ENCODE measurements at regions not wholly inside any gene's neighbourhood (a gene's known extent, or its start where the extent isn't known, plus 50 kb on each side); places are given as distances from the start of the nearest gene placed in this dataset.
"Not testable (repeated sequence)": the region's sequence is repeated elsewhere in the genome, so short reads cannot be mapped to it uniquely, and the experiment has no call there.

- DNase-seq: no peak
- Mint-ChIP-seq H3K9me3 (no peaks in the 10 kb centered on the region), H3K27ac (no peak overlapping the region), H3K36me3 (no peaks in the 10 kb centered on the region), H3K4me1 (no peaks in the 10 kb centered on the region), H3K4me3 (no peak overlapping the region), H3K27me3 (no peaks in the 10 kb centered on the region)
- CTCF ChIA-PET: no interaction called here
Observed at GRCh38 chr9:81032831-81033230, 656.5 kb downstream of the TLE1 start.

DNA sequence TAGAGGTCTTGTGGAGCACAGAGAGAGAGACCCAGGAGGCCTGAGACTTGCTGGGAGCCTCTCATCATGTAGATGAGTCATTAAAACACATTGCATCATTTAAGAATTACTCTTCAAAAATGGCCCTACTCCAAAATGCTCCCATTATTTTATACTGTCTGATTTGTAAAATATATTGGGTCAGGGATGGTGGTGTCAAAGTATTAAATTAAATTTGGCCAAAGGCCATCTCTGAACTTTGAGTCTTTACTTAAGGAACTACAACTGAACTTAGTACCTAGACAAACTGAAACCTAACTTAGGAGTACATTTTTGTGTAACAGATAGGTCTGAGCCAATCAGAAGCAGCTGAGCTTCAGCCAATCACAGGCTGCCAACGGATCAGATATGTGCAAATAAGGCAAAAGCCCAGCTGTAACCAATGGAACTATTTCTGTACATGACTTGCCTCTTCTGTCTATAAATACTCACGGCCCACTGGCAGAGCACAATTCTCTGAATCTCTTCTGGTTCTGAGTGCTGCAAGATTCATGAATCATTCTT lies 657.2 kb downstream of the TLE1 start:
- no peaks in the 10 kb centered on the region for H3K36me3 Mint-ChIP-seq
- no peak for DNase-seq
- H3K27ac Mint-ChIP-seq: no peak overlapping the region
- H3K4me3 Mint-ChIP-seq: no peak overlapping the region
- H3K4me1 Mint-ChIP-seq: no peaks in the 10 kb centered on the region
- H3K9me3 Mint-ChIP-seq: no peaks in the 10 kb centered on the region
- CTCF ChIA-PET: no interaction called here
- H3K27me3 Mint-ChIP-seq: no peaks in the 10 kb centered on the region

DNA sequence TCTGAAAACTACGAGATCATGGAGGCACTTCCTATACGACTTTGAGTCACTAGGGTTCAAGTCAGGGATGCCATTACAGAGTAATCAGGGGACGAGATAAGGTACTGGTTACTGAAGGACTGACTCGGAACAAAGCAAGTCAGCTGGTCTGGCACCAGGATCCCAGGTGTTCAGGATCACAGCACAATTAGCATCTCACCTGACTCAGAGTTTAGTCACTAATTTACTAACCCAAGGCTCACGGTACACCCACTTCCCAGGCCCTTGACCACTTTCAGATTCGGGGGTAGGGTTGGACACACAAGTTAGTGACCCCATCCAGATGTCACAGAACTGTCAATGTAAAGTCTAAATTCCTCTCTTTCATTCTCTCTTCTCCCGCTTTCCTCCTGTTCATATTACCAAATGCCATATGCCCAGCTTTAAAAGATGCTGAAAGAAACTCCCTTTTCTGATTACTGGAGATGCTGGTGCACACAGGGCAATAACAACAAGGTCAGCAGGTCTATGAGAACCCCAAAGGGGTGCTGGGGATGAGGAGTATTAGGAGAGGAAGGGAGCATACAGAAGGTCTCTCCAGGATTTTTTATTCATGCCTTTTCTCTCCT lies 657.8 kb downstream of the TLE1 start:
- H3K4me3 Mint-ChIP-seq: no peak overlapping the region
- no peaks in the 10 kb centered on the region for H3K4me1 Mint-ChIP-seq
- no peak overlapping the region for H3K27ac Mint-ChIP-seq
- no peak for DNase-seq
- no peaks in the 10 kb centered on the region for H3K27me3 Mint-ChIP-seq
- no peaks in the 10 kb centered on the region for H3K36me3 Mint-ChIP-seq
- H3K9me3 Mint-ChIP-seq: no peaks in the 10 kb centered on the region
- CTCF ChIA-PET: no interaction called here

DNA sequence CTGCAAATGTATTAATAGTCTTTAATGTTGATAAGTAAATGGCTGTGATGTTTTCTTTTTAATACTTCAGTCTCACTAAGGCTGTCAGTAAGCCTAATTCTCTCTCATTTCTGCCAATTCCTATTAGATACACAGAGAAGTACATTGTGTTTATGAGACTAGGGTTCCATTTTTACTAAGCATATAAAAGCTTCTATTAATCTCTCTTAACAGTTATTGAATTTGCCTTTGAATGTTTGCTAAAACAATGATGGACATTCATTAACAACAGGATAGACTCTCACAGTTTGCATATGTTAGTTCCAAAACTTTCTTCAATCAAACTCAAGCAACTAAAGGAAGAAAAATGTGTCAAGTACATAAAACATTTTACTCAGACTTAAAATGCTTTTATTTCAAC lies 659.3 kb downstream of the TLE1 start:
- H3K4me1 Mint-ChIP-seq: no peaks in the 10 kb centered on the region
- no peak for DNase-seq
- CTCF ChIA-PET: no interaction called here
- H3K9me3 Mint-ChIP-seq: no peaks in the 10 kb centered on the region
- no peak overlapping the region for H3K4me3 Mint-ChIP-seq
- H3K27ac Mint-ChIP-seq: no peak overlapping the region
- H3K36me3 Mint-ChIP-seq: no peaks in the 10 kb centered on the region
- H3K27me3 Mint-ChIP-seq: no peaks in the 10 kb centered on the region

DNA sequence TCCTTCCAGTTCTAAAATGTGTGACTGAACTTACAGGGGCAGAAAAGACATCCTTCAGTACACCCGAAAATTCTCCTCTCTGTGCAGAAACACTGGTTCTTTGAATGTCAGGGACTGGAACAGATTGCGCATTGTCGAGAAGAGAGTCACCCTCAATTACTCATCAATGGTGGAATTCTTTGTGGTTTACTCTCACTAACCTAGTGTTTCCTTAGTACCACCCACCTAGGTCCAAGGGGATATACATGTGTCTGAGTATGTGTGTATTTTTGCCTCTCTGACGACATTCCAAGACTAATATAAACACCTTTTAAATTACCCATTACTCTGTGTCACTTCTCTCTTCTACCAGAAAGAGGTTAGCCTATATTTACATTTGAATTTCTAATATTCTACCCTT lies 660.8 kb downstream of the TLE1 start:
- CTCF ChIA-PET: no interaction called here
- H3K27me3 Mint-ChIP-seq: no peaks in the 10 kb centered on the region
- H3K4me3 Mint-ChIP-seq: no peak overlapping the region
- no peaks in the 10 kb centered on the region for H3K36me3 Mint-ChIP-seq
- no peak overlapping the region for H3K27ac Mint-ChIP-seq
- no peaks in the 10 kb centered on the region for H3K9me3 Mint-ChIP-seq
- no peaks in the 10 kb centered on the region for H3K4me1 Mint-ChIP-seq
- no peak for DNase-seq

DNA sequence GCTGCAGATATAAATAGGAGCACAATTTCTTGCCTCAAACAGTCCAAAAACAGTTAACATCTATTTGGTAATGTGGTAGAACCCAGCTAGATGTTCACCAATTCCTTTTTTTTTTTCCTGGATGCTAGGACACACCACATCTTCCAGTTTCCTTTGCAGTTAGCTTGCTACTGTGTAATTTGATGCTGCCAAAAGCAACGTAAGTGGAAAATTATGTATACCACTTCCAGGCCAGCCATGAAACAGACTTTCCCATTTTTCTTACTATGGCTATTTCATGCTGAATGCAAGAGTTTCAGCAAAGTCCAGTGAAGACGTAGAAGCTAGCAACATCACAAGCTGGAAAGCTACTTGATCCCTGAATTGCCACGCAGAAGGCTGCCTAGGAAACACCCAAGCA lies 667.2 kb downstream of the TLE1 start:
- H3K4me3 Mint-ChIP-seq: no peak overlapping the region
- no peaks in the 10 kb centered on the region for H3K27me3 Mint-ChIP-seq
- no peaks in the 10 kb centered on the region for H3K4me1 Mint-ChIP-seq
- DNase-seq: no peak
- CTCF ChIA-PET: no interaction called here
- no peak overlapping the region for H3K27ac Mint-ChIP-seq
- H3K36me3 Mint-ChIP-seq: no peaks in the 10 kb centered on the region
- H3K9me3 Mint-ChIP-seq: peaks cover 2% of the 10 kb centered on the region

DNA sequence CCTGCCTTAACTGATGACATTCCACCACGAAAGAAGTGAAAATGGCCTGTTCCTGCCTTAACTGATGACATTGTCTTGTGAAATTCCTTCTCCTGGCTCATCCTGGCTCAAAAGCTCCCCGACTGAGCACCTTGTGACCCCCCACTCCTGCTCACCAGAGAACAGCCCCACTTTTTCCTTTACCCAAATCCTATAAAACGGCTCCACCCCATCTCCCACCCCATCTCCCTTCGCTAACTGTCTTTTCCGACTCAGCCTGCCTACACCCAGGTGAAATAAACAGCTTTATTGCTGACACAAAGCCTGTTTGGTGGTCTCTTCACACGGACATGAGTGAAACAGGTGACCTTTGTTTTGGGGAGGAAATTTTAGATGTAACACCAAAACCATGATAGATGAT lies 674.4 kb downstream of the TLE1 start:
- DNase-seq, H3K4me3 Mint-ChIP-seq, H3K27me3 Mint-ChIP-seq, CTCF ChIA-PET, H3K36me3 Mint-ChIP-seq, H3K4me1 Mint-ChIP-seq, H3K27ac Mint-ChIP-seq: not testable (repeated sequence)
- peaks cover 10% of the 10 kb centered on the region for H3K9me3 Mint-ChIP-seq

DNA sequence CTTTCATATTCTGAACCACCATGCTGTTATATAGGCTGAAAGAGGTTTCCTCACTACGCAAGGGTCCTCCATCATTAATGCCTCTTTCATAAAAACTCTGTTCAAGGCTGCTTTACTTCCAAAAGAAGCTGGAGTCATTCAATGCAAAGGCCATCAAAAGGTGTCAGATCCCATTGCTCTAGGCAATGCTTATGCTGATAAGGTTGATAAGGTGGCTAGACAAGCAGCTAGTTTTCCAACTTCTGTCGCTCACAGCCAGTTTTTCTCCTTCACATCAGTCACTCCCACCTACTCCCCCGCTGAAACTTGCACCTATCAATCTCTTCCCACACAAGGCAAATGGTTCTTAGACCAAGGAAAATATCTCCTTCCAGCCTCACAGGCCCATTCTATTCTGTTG lies 676.2 kb downstream of the TLE1 start:
- DNase-seq, H3K36me3 Mint-ChIP-seq, H3K27ac Mint-ChIP-seq, H3K4me1 Mint-ChIP-seq, H3K4me3 Mint-ChIP-seq, H3K27me3 Mint-ChIP-seq, CTCF ChIA-PET: not testable (repeated sequence)
- peaks cover 10% of the 10 kb centered on the region for H3K9me3 Mint-ChIP-seq

GRCh38 chr9:81002906-81003305 lies 686.4 kb downstream of the TLE1 start:
- peaks cover 5% of the 10 kb centered on the region for H3K4me1 Mint-ChIP-seq
- CTCF ChIA-PET: no interaction called here
- H3K27me3 Mint-ChIP-seq: no peaks in the 10 kb centered on the region
- peaks cover 6% of the 10 kb centered on the region for H3K9me3 Mint-ChIP-seq
- H3K4me3 Mint-ChIP-seq: no peak overlapping the region
- DNase-seq: no peak
- H3K27ac Mint-ChIP-seq: no peak overlapping the region
- no peaks in the 10 kb centered on the region for H3K36me3 Mint-ChIP-seq

DNA sequence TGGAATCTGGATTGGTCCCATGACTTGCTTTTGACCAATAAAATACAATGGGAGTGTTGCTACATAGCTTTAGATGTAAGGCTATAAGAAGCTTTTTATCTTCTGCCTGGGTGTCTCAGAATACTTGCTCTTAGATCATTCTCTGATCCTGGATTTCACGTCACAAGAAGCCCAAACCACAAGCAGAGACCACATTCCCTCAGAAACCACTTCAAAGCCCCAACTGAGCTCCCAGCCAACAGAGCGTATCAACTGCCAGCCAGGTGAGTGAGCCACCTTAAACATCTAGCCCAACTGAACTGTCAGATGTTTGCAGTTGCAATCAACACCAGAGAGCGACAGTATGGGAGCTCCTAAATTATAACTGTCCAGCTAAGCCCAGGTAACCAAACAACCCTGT lies 687.1 kb downstream of the TLE1 start:
- peak; percentile 45 for DNase-seq
- CTCF ChIA-PET: no interaction called here
- Mint-ChIP-seq H3K27ac (no peak overlapping the region), H3K4me3 (no peak overlapping the region), H3K4me1 (peaks cover 5% of the 10 kb centered on the region), H3K27me3 (no peaks in the 10 kb centered on the region), H3K36me3 (no peaks in the 10 kb centered on the region), H3K9me3 (peaks cover 6% of the 10 kb centered on the region)

DNA sequence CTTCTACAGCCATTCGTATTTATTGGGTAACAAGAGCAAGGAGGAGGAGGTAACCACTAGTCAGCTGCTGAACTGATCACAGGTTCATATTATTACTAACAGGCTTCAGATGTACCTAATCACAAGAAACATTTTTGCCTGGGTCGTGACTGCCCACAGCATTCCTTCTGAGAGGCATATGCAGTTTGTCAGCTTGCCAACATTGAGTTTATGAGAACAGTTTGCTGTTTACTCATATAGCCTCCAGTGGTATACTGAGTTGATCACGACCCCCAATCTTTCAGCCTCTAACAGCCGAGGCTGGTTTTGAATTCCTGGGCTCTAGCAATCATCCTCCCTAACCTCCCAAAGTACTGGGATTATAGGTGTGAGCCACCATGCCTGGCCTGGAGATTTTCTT lies 693.6 kb downstream of the TLE1 start:
- DNase-seq: no peak
- H3K27ac Mint-ChIP-seq: no peak overlapping the region
- peaks cover 2% of the 10 kb centered on the region for H3K9me3 Mint-ChIP-seq
- H3K4me3 Mint-ChIP-seq: no peak overlapping the region
- no peaks in the 10 kb centered on the region for H3K4me1 Mint-ChIP-seq
- H3K36me3 Mint-ChIP-seq: no peaks in the 10 kb centered on the region
- H3K27me3 Mint-ChIP-seq: no peaks in the 10 kb centered on the region
- CTCF ChIA-PET: no interaction called here

- no peak overlapping the region for H3K4me3 Mint-ChIP-seq
- H3K9me3 Mint-ChIP-seq: peaks cover 2% of the 10 kb centered on the region
Observed at GRCh38 chr9:80994892-80995291, 694.5 kb downstream of the TLE1 start.

GRCh38 chr9:80985595-80985994 lies 703.8 kb downstream of the TLE1 start:
- H3K36me3 Mint-ChIP-seq, H3K4me3 Mint-ChIP-seq, DNase-seq, H3K9me3 Mint-ChIP-seq, H3K27me3 Mint-ChIP-seq, H3K27ac Mint-ChIP-seq, H3K4me1 Mint-ChIP-seq, CTCF ChIA-PET: not testable (repeated sequence)

More at GRCh38 chr9:80994892-80995291, 694.5 kb downstream of the TLE1 start:
- Mint-ChIP-seq H3K27me3 (no peaks in the 10 kb centered on the region), H3K4me1 (no peaks in the 10 kb centered on the region), H3K36me3 (no peaks in the 10 kb centered on the region), H3K27ac (no peak overlapping the region)
- no peak for DNase-seq
- CTCF ChIA-PET: no interaction called here

GRCh38 chr9:80976403-80976802 lies 712.9 kb downstream of the TLE1 start:
- Mint-ChIP-seq H3K27me3 (no peaks in the 10 kb centered on the region), H3K36me3 (no peaks in the 10 kb centered on the region), H3K4me1 (no peaks in the 10 kb centered on the region), H3K4me3 (no peak overlapping the region), H3K9me3 (peaks cover 19% of the 10 kb centered on the region), H3K27ac (no peak overlapping the region)
- no peak for DNase-seq
- CTCF ChIA-PET: no interaction called here

GRCh38 chr9:80970377-80970776 lies 719.0 kb downstream of the TLE1 start:
- DNase-seq, H3K4me1 Mint-ChIP-seq, H3K27ac Mint-ChIP-seq, H3K36me3 Mint-ChIP-seq, H3K4me3 Mint-ChIP-seq, CTCF ChIA-PET, H3K27me3 Mint-ChIP-seq: not testable (repeated sequence)
- peaks cover 23% of the 10 kb centered on the region for H3K9me3 Mint-ChIP-seq

DNA sequence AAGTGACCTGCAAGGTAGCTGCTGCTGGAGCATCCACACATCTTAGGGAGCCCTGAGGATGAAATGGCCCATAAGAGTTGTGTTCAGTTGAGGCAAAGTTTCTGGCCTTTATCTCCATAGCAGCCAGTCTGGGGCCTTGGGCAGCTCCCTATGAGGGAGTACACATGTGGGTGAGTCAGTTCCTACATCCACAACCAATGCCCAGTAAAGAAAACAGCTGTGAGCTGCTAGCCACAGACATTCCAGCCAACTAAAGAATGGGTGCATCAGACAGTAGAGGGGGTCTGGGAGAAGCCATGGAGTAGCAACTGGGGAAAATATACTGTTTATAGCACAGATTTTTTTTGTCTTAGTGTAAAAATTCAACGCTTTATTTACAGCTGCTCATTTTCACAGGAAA lies 720.7 kb downstream of the TLE1 start:
- H3K36me3 Mint-ChIP-seq: no peaks in the 10 kb centered on the region
- DNase-seq: no peak
- H3K27me3 Mint-ChIP-seq: no peaks in the 10 kb centered on the region
- no peak overlapping the region for H3K27ac Mint-ChIP-seq
- CTCF ChIA-PET: interaction anchor here (0.6 kb wide), 1 partner anchor 9 kb away, joined by 3 read pairs; no protein-coding TSS in a partner anchor
- no peak overlapping the region for H3K4me3 Mint-ChIP-seq
- H3K9me3 Mint-ChIP-seq: peaks cover 15% of the 10 kb centered on the region
- H3K4me1 Mint-ChIP-seq: no peaks in the 10 kb centered on the region
